Naive B cell (primary cell): ENCODE measurements at regions not wholly inside any gene's neighbourhood (a gene's known extent, or its start where the extent isn't known, plus 50 kb on each side); places are given as distances from the start of the nearest gene placed in this dataset.
"Not testable (repeated sequence)": the region's sequence is repeated elsewhere in the genome, so short reads cannot be mapped to it uniquely, and the experiment has no call there.

Experiments
- ATAC-seq, 2 donors: fragments of 150-1000 bp; cut with Tn5 transposase; 2 replicates each; pipeline ENCODE4 v1.10.0; 2021; ENCODE audit warnings: low read depth in 2 of 2, mild to moderate bottlenecking in 2 of 2, moderate library complexity in 2 of 2
- DNase-seq: peaks from one replicate; pipeline ENCODE4 v3.0.0; 2022
- H3K27ac Mint-ChIP-seq, 6 donors: one replicate each; pipeline ENCODE4 v1.8.0; 2020 to 2022; ENCODE audit warnings: mild to moderate bottlenecking in 6 of 6, mixed read lengths in 6 of 6, moderate library complexity in 5 of 6, inconsistent platforms in 2 of 6
- H3K27me3 Mint-ChIP-seq, 3 donors: one replicate each; pipeline ENCODE4 v1.8.0; 2021 to 2022; ENCODE audit warnings: mixed read lengths in 3 of 3, mild to moderate bottlenecking in 1 of 3
- H3K36me3 Mint-ChIP-seq, 2 donors: one replicate each; pipeline ENCODE4 v1.8.0; 2020 to 2022; ENCODE audit warnings: mixed read lengths in 2 of 2, inconsistent platforms in 1 of 2, mild to moderate bottlenecking in 1 of 2
- H3K4me1 Mint-ChIP-seq, 3 donors: one replicate each; pipeline ENCODE4 v1.8.0; 2020 to 2022; ENCODE audit warnings: mixed read lengths in 3 of 3, inconsistent platforms in 1 of 3, mild to moderate bottlenecking in 1 of 3, moderate library complexity in 1 of 3
- H3K4me3 Mint-ChIP-seq, 8 donors: one replicate each; pipeline ENCODE4 v1.8.0; 2020 to 2022; ENCODE audit warnings: mild to moderate bottlenecking in 8 of 8, mixed read lengths in 8 of 8, moderate library complexity in 8 of 8, inconsistent platforms in 2 of 8
- H3K9me3 Mint-ChIP-seq, 7 donors: one replicate each; pipeline ENCODE4 v1.8.0; 2020 to 2022; ENCODE audit warnings: mixed read lengths in 7 of 7, mild to moderate bottlenecking in 5 of 7, inconsistent platforms in 2 of 7, moderate library complexity in 1 of 7

DNA sequence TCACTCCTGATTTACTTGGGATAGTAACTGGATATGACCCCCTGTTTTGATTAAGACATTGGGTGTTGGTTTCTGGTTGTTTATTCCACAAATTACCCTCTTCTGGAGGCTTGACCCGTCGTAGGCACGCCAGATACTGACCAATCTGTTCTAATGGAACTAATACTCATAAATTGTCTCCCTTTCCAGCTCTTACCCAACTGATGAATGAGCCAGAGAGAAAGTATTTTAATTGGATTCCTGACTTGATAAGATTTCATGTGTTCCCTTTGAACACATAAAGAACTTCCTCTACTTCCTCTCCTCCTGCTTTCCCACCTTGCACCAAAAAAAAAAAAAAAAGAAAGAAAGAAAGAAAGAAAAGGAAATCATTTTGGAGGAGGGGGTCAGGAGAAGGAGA is 340.9 kb downstream of the PCNX1 start:
- peaks cover 10 to 20% (median 12%) of the 10 kb centered on the region in 3 donors for H3K4me1 Mint-ChIP-seq

DNA sequence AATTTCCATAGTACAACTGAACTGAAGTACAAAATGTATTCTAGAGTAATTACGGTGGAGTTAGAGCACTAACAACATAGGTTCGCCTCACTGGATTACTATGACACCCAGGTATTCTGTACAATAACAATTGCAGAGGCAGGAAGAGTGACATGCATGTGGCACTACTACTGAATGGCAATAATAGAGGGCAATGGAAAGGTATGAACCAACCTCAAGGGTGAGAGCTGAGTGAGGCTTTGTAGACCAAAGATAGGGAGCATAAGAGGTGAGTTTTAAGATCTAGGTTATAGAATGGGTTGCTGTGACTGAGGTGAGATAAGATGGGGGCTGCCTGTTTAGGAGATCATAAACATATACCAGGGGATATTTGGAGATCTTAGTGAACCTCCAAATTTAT is 343.1 kb downstream of the PCNX1 start:
- H3K27ac Mint-ChIP-seq: no peak overlapping the region
- peaks cover 13 to 18% of the 10 kb centered on the region in 2 donors for H3K36me3 Mint-ChIP-seq
- H3K4me1 Mint-ChIP-seq: peaks cover 10 to 18% (median 12%) of the 10 kb centered on the region in 3 donors
- DNase-seq (no peak), ATAC-seq (no peak)
- H3K4me3 Mint-ChIP-seq: no peak overlapping the region
- H3K27me3 Mint-ChIP-seq: peaks cover 7 to 25% (median 15%) of the 10 kb centered on the region in 3 donors
- H3K9me3 Mint-ChIP-seq: peaks cover 4 to 24% (median 14%) of the 10 kb centered on the region in 7 donors

More for the DNA sequence above, 340.9 kb downstream of the PCNX1 start:
- Mint-ChIP-seq H3K27ac (peak overlapping the region in 1 of 6 donors; percentile 62), H3K36me3 (peaks cover 12 to 13% of the 10 kb centered on the region in 2 donors), H3K9me3 (peaks cover 4 to 14% (median 10%) of the 10 kb centered on the region in 7 donors), H3K4me3 (no peak overlapping the region), H3K27me3 (peaks cover 3 to 25% (median 10%) of the 10 kb centered on the region in 3 donors)
- no peak for ATAC-seq
- no peak for DNase-seq

DNA sequence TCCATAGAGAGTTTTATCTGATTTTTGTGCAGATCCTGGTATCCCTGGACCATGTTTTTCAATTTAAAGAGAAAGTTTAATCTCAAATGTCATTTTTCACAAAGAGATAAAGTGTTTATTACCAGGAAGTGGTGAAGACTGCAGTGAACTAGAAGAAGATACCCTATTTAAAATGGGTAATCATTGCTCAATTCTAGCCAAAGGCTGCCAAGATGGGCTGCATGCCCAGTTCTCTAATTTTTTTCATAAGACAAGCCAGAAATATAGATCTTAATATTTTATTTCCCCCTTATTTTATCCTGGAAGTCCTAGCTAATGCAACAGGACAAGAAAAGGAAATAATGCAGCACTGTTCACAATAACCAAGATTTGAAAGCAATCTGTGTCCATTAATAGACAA is 343.5 kb downstream of the PCNX1 start:
- DNase-seq (no peak), ATAC-seq (no peak)
- Mint-ChIP-seq H3K27me3 (peaks cover 7 to 25% (median 15%) of the 10 kb centered on the region in 3 donors), H3K4me3 (no peak overlapping the region), H3K27ac (no peak overlapping the region), H3K36me3 (peaks cover 13 to 18% of the 10 kb centered on the region in 2 donors), H3K4me1 (peaks cover 8 to 14% (median 10%) of the 10 kb centered on the region in 3 donors), H3K9me3 (peaks cover 4 to 24% (median 15%) of the 10 kb centered on the region in 7 donors)

DNA sequence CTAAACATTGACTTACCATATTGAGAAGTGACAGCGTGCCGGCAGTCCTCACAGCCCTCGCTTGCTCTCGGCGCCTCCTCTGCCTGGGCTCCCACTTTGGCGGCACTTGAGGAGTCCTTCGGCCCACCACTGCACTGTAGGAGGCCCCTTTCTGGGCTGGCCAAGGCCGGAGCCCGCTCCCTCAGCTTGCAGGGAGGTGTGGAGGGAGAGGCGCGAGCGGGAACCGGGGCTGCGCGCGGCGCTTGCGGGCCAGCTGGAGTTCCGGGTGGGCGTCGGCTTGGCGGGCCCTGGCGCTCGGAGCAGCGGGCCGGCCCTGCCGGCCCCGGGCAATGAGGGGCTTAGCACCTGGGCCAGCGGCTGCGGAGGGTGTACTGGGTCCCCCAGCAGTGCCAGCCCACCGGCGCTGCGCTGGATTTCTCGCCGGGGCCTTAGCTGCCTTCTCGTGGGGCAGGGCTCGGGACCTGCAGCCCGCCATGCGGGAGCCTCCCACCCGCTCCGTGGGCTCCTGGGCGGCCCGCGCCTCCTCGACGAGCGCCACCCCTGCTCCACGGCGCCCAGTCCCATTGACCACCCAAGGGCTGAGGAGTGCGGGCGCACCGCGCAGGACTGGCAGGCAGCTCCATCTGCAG is 346.9 kb downstream of the PCNX1 start:
- not testable (repeated sequence) for DNase-seq, H3K4me1 Mint-ChIP-seq, H3K27ac Mint-ChIP-seq, ATAC-seq
- H3K9me3 Mint-ChIP-seq: peaks cover 9 to 42% (median 37%) of the 10 kb centered on the region in 7 donors
- H3K4me3 Mint-ChIP-seq: peak overlapping the region in 6 of 8 donors; percentile 57 to 87 (median 66)
- H3K36me3 Mint-ChIP-seq: peaks cover 0 to 34% of the 10 kb centered on the region in 2 donors
- peaks cover 10 to 21% (median 21%) of the 10 kb centered on the region in 3 donors for H3K27me3 Mint-ChIP-seq

DNA sequence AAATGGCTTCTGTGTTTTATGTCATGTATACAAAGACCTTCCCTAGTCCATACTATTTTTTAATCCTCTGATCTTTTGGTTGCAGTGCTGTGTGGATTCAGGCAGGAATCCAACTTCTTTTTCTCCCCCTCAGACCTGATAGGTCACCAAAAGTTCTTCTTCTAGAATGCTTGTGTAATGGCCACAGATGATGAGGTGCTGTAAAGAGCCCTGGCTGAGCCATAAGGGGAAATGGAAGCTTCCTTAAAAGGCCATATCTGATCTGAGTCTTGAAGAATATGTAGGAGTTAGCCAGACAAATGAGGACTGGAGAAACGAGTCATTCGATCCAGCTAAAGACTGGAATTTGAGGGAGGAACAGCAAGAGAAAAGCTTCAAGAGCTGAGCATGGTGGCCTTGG is 353.9 kb downstream of the PCNX1 start:
- H3K9me3 Mint-ChIP-seq: peaks cover 15 to 66% (median 45%) of the 10 kb centered on the region in 7 donors

DNA sequence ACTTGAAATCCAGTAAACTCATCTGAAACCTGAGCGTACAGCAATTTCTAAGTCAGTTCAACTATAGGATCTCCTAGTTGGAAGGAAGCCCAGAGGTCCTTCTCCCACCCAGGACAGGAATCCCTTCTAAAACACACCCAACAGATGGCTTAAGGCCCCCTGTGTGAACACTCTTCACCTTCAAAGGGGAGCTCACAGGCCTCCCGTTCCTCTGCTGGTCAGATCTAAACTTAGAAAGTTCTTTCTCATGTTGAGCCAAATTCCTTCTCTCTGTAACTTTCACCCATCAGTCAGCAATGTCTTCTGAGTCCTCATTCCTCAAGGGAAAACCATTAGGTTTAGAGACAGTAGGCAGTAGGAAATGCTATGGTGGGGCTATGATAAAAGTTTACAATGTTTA is 355.2 kb downstream of the PCNX1 start:
- no peak for DNase-seq
- Mint-ChIP-seq H3K36me3 (peaks cover 21 to 33% of the 10 kb centered on the region in 2 donors), H3K27me3 (peaks cover 0 to 16% (median 7%) of the 10 kb centered on the region in 3 donors), H3K27ac (no peak overlapping the region), H3K9me3 (peaks cover 11 to 54% (median 37%) of the 10 kb centered on the region in 7 donors), H3K4me3 (no peak overlapping the region), H3K4me1 (peaks cover 0 to 2% (median under 1%) of the 10 kb centered on the region in 3 donors)
- no peak for ATAC-seq

More for the DNA sequence above, 353.9 kb downstream of the PCNX1 start:
- Mint-ChIP-seq H3K4me1 (no peaks in the 10 kb centered on the region), H3K4me3 (no peak overlapping the region), H3K27ac (no peak overlapping the region), H3K27me3 (peaks cover 8 to 22% (median 13%) of the 10 kb centered on the region in 3 donors), H3K36me3 (peaks cover 21 to 46% of the 10 kb centered on the region in 2 donors)
- ATAC-seq: no peak
- no peak for DNase-seq

DNA sequence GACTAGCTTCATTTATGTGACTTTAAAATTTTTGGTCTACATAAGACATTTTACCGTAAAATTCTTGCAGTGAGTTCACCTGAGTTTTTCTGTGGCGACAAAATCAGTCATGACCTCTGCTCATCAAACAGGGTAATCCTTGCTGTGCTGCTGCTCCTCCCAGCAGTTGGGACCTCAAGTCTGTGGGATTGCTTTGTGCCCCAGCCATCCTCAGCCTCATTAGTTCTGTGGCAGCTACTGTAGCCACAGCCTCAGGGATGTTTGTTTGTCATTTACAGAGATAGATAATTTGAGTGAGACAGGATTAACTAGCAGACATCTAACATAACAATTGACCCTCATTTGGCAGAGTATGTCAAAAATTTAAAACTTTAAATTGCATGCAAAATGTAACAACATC is 357.0 kb downstream of the PCNX1 start:
- Mint-ChIP-seq H3K27ac (no peak overlapping the region), H3K4me3 (no peak overlapping the region), H3K9me3 (peaks cover 12 to 47% (median 27%) of the 10 kb centered on the region in 7 donors), H3K27me3 (peaks cover 0 to 16% (median 7%) of the 10 kb centered on the region in 3 donors), H3K4me1 (peaks cover 0 to 6% (median 5%) of the 10 kb centered on the region in 3 donors), H3K36me3 (peaks cover 21 to 24% of the 10 kb centered on the region in 2 donors)
- no peak for ATAC-seq
- no peak for DNase-seq

DNA sequence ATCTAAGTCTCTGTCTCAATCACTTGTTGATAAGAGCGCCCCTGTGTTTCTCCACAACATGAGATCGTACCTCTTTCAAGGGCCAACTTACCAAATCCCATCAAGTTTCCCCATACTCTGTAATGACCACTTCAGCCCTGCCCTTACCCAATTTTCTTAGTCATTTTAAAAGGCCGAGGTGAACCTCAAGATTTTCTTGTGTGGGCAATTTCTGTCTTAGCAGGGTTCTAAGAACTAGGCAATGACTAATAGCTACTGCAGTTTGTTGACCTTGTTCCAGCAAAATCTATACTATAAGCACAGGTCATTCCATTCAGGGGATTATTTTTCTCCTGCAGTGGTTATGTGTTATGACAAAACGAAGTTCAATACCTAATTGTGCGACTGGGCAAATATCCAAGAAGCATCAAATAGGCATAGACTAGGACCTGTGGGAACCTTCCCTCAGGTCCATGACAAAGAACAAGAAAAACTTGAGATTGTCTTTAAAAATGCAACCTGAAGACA is 359.8 kb downstream of the PCNX1 start:
- Mint-ChIP-seq H3K4me3 (peak overlapping the region in 2 of 8 donors; percentile 48 to 63), H3K27me3 (peaks cover 4 to 19% (median 5%) of the 10 kb centered on the region in 3 donors), H3K27ac (no peak overlapping the region), H3K9me3 (peaks cover 8 to 42% (median 20%) of the 10 kb centered on the region in 7 donors), H3K4me1 (peaks cover 0 to 6% (median 5%) of the 10 kb centered on the region in 3 donors), H3K36me3 (peaks cover 15 to 16% of the 10 kb centered on the region in 2 donors)
- DNase-seq (no peak), ATAC-seq (no peak)

DNA sequence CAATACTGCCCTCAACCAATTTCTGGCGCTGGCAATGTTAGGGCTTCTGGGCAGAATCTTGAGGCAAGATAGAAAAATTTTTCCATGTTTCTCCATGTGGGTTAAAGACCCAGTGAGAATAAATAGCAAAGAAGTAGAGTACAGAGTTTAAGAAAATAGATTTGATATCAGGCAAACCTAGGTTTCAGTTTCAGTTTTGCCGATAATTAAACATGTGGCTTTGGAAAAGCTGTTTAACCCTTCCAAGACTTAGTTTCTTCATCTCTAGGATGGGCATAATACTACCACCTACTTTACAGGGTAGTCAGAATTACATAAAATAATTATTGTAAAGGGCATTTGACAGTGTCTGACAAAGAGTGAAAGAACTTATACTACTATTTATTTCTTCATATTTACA is 360.4 kb downstream of the PCNX1 start:
- peaks cover 6 to 24% (median 11%) of the 10 kb centered on the region in 3 donors for H3K27me3 Mint-ChIP-seq
- no peak for DNase-seq

DNA sequence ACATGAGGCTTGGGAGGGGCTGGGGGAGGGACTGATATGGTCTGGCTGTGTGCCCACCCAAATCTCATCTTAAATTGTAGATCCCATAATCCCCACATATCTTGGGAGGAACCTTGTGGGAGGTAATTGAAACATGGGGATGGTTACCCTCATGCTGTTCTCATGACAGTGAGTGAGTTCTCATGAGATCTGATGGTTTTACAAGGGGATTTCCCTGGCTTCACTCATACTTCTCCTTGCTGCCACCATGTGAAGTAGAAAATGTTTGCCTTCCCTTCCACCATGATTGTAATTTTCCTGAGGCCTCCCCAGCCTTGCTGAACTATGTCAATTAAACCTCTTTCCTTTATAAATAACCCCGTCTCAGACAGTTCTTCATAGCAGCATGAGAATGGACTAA is 362.9 kb downstream of the PCNX1 start:
- H3K27ac Mint-ChIP-seq: no peak overlapping the region

More for the DNA sequence above, 360.4 kb downstream of the PCNX1 start:
- peak overlapping the region in 3 of 8 donors; percentile 2 to 63 (median 48) for H3K4me3 Mint-ChIP-seq
- peaks cover 10 to 38% (median 20%) of the 10 kb centered on the region in 7 donors for H3K9me3 Mint-ChIP-seq
- peaks cover 15 to 16% of the 10 kb centered on the region in 2 donors for H3K36me3 Mint-ChIP-seq
- H3K4me1 Mint-ChIP-seq: peaks cover 0 to 6% (median 5%) of the 10 kb centered on the region in 3 donors
- H3K27ac Mint-ChIP-seq: no peak overlapping the region
- no peak for ATAC-seq

DNA sequence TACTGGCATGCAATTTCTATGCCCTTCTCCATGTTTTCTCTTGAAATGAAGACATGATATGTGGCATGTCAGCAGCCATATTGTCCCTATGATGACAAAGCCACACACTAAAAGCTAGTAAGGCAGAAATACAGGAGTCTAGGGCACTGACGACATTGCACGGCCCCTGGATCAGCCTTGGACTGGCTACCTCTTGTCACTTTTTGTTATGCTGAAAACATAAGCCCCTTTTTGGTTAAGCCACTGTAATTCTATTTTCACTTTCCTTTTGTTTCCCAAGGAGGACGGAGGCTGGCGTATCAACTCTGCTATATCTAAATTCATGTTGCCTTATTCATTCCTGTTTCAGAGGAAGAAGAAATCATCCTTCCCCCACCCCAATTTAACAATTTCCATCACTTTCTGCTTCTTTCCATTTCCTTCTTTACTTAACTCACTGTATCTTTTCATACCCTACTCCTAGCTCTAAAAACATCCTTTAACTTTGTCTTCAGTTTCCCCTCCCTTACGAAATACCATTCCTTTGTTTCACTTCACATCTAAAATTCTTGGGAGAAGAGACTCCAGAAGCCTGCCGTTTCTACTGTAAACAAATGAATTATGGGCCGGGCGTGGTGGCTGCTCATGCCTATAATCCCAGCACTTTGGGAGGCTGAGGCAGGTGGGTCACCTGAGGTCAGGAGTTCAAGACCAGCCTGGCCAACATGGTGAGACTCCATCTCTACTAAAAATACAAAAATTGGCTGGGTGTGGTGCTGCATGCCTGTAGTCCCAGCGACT is 364.1 kb downstream of the PCNX1 start:
- peaks cover 0 to 6% (median 5%) of the 10 kb centered on the region in 3 donors for H3K4me1 Mint-ChIP-seq
- H3K9me3 Mint-ChIP-seq: peaks cover 4 to 37% (median 15%) of the 10 kb centered on the region in 7 donors
- H3K27me3 Mint-ChIP-seq: peaks cover 10 to 19% (median 11%) of the 10 kb centered on the region in 3 donors
- no peak overlapping the region for H3K27ac Mint-ChIP-seq
- DNase-seq (no peak), ATAC-seq (no peak)
- no peak overlapping the region for H3K4me3 Mint-ChIP-seq
- H3K36me3 Mint-ChIP-seq: peaks cover 0 to 7% of the 10 kb centered on the region in 2 donors

More for the DNA sequence above, 362.9 kb downstream of the PCNX1 start:
- H3K4me1 Mint-ChIP-seq: peaks cover 0 to 6% (median 5%) of the 10 kb centered on the region in 3 donors
- ATAC-seq (no peak), DNase-seq (no peak)
- H3K9me3 Mint-ChIP-seq: peaks cover 7 to 36% (median 16%) of the 10 kb centered on the region in 7 donors
- peaks cover 6 to 28% (median 11%) of the 10 kb centered on the region in 3 donors for H3K27me3 Mint-ChIP-seq
- H3K4me3 Mint-ChIP-seq: no peak overlapping the region
- peaks cover 11% of the 10 kb centered on the region in 2 donors for H3K36me3 Mint-ChIP-seq

DNA sequence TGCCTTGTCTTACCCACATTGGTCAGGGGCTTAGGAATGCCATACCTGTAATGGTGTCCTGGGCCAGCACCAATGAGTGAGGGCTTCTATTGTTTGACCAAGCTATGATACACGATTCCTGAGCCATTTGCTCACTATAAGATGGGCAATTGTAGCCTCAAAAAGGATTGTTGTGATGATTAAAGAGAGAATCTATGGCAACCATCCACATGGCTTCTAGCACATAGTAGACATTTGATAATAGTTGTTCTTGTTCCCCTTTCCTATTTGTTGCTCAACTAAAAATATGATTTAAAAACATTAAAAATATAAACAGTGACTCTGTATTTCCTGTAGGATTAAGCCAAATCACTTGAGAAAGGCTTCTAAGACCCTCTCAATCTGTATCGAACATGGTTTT is 366.1 kb downstream of the PCNX1 start:
- Mint-ChIP-seq H3K27ac (no peak overlapping the region), H3K4me1 (peaks cover 0 to under 1% (median 0%) of the 10 kb centered on the region in 3 donors), H3K27me3 (peaks cover 10 to 27% (median 11%) of the 10 kb centered on the region in 3 donors), H3K4me3 (no peak overlapping the region), H3K9me3 (peaks cover 4 to 35% (median 15%) of the 10 kb centered on the region in 7 donors), H3K36me3 (peaks cover 0 to 7% of the 10 kb centered on the region in 2 donors)
- ATAC-seq: no peak
- no peak for DNase-seq

DNA sequence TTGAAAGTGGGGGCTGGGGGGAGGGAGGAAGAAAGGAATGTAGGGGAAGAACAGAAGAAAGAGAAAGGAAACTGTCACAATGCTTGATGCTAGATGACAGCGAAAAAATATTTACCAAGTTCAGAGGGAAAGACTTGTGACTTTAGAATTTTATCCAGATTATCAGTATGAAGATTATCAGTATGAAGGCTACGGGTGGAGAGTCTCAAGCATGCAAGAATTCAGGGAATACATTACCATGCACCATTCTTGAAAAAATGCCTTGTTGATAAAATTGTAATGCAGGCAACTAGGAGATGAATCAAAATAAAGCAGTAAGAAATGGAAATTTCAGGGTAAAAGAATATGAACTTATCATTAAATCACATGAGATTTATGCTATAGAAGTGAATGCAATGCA is 376.8 kb downstream of the PCNX1 start:
- DNase-seq (no peak), ATAC-seq (no peak)
- Mint-ChIP-seq H3K4me3 (no peak overlapping the region), H3K27ac (no peak overlapping the region), H3K36me3 (peaks cover 5 to 9% of the 10 kb centered on the region in 2 donors), H3K9me3 (peaks cover 4 to 13% (median 9%) of the 10 kb centered on the region in 7 donors), H3K27me3 (peaks cover 8 to 22% (median 14%) of the 10 kb centered on the region in 3 donors), H3K4me1 (no peaks in the 10 kb centered on the region)
